ENCODE measurements at regions not wholly inside any gene's neighbourhood (a gene's known extent, or its start where the extent isn't known, plus 50 kb on each side); places are given as distances from the start of the nearest gene placed in this dataset.

- Histone ChIP-seq H3K36me3 (replicated peaks in 1 of 2) (no peaks in the 10 kb centered on the region), H3K4me1 (replicated peaks in 1 of 2) (no peaks in the 10 kb centered on the region), H3K27me3 (no peaks in the 10 kb centered on the region), H3K9me3 (replicated peaks in 1 of 3) (no peaks in the 10 kb centered on the region), H3K27ac (no peak overlapping the region), H3K4me3 (no peak overlapping the region)
- WGBS, 4 donors = 68 to 81% (median 74%) methylated on average over 3 of the region's 3 CpGs
- no peak for DNase-seq
- intact Hi-C loops (cut with DNase I) = no loop called here
- TF ChIP-seq CTCF (IDR thresholded peaks at IDR 0.05) (no peak), POLR2A (IDR thresholded peaks at IDR 0.05) (no peak)
These were observed 247.1 kb upstream of the CCNG1 start for GRCh38 chr5:163190283-163190682.

- WGBS, 4 donors = 21 to 38% (median 24%) methylated on average over 1 of the region's 1 CpG
These were observed 246.6 kb upstream of the CCNG1 start for GRCh38 chr5:163190784-163191183.

GRCh38 chr5:163193886-163194285 lies 243.5 kb upstream of the CCNG1 start:
- no peak for TF ChIP-seq CTCF (IDR thresholded peaks at IDR 0.05)
- TF ChIP-seq POLR2A (IDR thresholded peaks at IDR 0.05) = no peak
- intact Hi-C loops (cut with DNase I) = no loop called here
- H3K4me3 ChIP-seq = no peak overlapping the region
- 73 to 89% (median 79%) methylated on average over 7 of the region's 7 CpGs for WGBS, 4 donors
- no peaks in the 10 kb centered on the region for H3K27me3 ChIP-seq
- H3K9me3 ChIP-seq (replicated peaks in 1 of 3) = no peaks in the 10 kb centered on the region
- no peak overlapping the region for H3K27ac ChIP-seq
- H3K36me3 ChIP-seq (replicated peaks in 1 of 2) = no peaks in the 10 kb centered on the region
- no peak for DNase-seq
- no peaks in the 10 kb centered on the region for H3K4me1 ChIP-seq (replicated peaks in 1 of 2)

More at GRCh38 chr5:163190784-163191183, 246.6 kb upstream of the CCNG1 start:
- TF ChIP-seq POLR2A (IDR thresholded peaks at IDR 0.05) (no peak), CTCF (IDR thresholded peaks at IDR 0.05) (no peak)
- no peaks in the 10 kb centered on the region for H3K9me3 ChIP-seq (replicated peaks in 1 of 3)
- no peak for DNase-seq
- H3K4me3 ChIP-seq = no peak overlapping the region
- H3K4me1 ChIP-seq (replicated peaks in 1 of 2) = no peaks in the 10 kb centered on the region
- no peaks in the 10 kb centered on the region for H3K27me3 ChIP-seq
- no peak overlapping the region for H3K27ac ChIP-seq
- no peaks in the 10 kb centered on the region for H3K36me3 ChIP-seq (replicated peaks in 1 of 2)
- intact Hi-C loops (cut with DNase I) = no loop called here

- no peak overlapping the region for H3K4me3 ChIP-seq
- no peak for TF ChIP-seq POLR2A (IDR thresholded peaks at IDR 0.05)
- TF ChIP-seq CTCF (IDR thresholded peaks at IDR 0.05) = no peak
- H3K27ac ChIP-seq = no peak overlapping the region
- no peak for DNase-seq
- intact Hi-C loops (cut with DNase I) = no loop called here
- H3K9me3 ChIP-seq (replicated peaks in 1 of 3) = no peaks in the 10 kb centered on the region
- H3K36me3 ChIP-seq (replicated peaks in 1 of 2) = no peaks in the 10 kb centered on the region
- no peaks in the 10 kb centered on the region for H3K27me3 ChIP-seq
- no peaks in the 10 kb centered on the region for H3K4me1 ChIP-seq (replicated peaks in 1 of 2)
These were observed 231.8 kb upstream of the CCNG1 start for GRCh38 chr5:163205645-163206044.

Data from adrenal gland (tissue), 9 donors.